SW 1271 (cell line): ENCODE measurements at regions not wholly inside any gene's neighbourhood (a gene's known extent, or its start where the extent isn't known, plus 50 kb on each side); places are given as distances from the start of the nearest gene placed in this dataset.
A peak's percentile ranks its signal among the peaks of the same experiment; 100 is the strongest.

Experiments used
- DNase-seq, 2 experiments: peaks; one replicate each; lab custom pipeline; 2025; lab: John Stamatoyannopoulos, UW

DNA sequence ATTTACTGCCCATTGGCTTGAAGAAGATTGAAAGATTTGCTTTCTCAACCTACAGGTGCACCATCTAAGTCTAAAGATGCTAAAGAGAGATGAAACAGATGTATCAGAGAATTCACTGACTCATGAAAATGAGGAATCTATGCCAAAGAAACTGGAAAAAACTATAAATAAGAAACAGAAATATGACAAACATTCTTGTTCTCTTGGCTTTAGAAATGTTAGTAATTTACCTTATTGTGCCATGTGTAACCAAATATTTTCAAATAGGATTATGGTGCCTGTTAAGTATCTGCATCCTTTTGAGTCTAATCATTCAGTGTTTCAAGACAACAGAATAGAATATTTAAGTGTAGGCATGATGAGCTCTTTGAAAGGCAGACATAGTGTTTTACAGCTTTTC lies 271.5 kb downstream of the MEX3B start:
- no peak for DNase-seq

DNA sequence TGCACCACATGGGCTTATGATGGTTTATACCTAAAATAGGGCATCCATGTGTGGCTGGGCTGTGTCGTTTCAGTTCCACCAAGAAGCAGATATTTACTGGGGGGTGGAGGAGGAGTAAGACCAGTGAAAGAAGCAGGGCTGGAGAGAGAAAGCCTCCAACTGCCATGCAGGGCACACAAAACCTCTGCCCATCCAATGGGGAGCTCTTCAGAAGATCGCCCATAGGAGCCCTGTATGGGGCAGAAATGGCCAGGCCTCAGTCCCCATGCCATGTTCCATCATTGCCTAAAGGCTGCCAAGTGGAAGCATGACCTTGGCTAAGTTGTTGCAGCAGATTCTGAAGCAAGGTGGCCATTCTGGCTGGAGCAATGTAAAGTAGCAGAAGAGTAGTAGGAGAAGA lies 277.0 kb downstream of the MEX3B start:
- DNase-seq = no peak

- DNase-seq = no peak
Measured at GRCh38 chr15:81766829-81767475, 278.9 kb downstream of the MEX3B start.

DNA sequence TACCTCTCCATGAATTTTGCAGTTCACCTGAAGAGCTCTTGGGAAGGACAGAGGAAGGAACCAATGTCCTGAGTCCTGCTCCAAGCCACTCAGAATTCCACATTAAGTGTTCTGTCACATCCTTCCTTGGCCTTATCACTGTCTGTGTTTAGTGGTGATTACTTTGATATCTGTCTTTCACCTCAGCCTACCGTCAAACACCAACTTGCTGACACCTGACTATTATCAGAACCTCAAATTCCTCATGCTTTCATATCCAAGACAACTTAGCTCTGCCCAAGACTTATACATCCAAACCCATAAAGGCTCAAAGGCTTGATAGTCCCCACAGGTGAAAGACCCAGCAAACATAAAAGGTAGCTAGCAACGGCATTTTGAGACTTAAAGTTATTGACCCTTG lies 280.0 kb downstream of the MEX3B start:
- DNase-seq = no peak

DNA sequence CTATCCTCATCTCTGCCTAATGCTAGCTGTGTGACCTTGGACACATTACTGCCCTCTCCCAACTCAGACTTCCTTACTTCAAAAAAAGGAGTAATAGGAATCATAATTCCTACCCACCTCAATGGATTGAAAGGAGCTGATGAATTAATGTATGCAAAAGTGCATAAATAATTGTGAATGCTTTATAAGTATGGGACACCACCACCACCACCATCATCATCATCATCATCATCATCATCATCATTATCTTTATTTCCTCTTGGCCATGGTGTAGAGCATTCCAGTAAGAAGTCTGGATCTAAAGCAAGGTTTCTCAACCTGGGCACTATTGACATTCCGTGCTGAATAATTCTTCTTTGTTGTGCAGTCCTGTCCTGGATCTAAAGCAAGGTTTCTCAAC lies 282.5 kb downstream of the MEX3B start:
- no peak for DNase-seq

DNA sequence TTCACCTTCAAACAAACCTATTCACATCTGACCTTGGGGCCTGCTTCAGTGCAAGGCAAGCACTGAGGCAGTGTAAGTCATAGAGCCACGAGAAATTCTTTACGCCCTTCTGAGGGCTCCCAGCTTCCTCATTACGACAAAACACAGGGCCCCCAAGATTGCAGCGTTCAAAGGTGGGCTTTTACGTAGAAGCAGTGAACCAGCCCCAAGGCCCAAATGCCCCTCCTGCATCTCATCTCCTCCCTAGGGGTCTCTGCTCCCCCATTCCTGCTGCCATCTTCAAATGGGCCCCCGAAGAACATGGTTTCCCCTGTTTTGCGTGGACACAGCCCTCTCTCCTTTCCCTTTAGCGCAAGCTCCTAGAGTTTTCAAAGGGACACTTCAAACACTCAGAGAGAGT lies 285.1 kb downstream of the MEX3B start:
- no peak for DNase-seq

DNA sequence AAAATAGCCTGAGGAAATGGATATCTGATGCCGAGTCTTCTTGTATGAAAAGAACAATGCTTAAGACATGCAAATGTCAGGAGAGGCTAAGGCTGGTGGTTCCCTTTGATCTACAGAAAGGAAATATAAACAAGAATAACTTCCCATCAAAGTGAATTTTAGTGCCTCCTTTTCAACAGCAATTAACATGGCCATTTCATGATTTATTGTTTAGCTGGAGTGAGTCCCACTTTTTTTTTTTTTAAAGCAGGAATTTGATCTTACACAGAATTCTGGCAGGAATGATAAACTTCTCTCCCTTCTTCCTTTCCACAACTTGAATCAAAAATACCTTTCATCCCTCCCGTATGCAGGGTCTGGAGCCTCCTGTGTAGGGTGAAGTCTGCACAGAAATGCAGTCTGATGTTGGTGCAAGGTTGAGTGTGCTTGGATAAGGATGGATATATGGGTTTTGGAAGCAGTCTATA lies 287.0 kb downstream of the MEX3B start:
- no peak for DNase-seq

- DNase-seq = no peak
Measured at GRCh38 chr15:81755626-81756025, 290.2 kb downstream of the MEX3B start.

DNA sequence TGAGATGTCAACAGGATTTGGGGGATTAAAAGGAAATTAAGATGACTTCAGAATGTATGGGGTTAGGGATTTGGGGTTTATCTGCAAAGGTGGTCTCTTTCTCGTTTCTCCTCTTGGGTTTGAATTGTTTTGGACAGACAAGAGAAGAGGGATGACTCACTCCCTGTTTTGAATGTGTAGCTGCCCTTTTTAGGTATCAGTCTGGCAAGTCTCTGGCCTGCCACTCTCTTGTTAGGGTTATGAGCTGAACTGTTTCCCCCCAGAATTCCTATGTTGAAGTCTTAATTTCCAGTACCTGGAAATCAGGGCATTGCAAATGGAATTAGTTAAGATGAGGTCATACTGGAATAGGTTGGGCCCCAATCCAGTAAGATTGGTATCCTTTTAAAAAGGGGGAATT lies 291.7 kb downstream of the MEX3B start:
- no peak for DNase-seq

GRCh38 chr15:81752974-81753373 lies 292.8 kb downstream of the MEX3B start:
- DNase-seq = peak in 1 of 2 experiments; percentile 23

DNA sequence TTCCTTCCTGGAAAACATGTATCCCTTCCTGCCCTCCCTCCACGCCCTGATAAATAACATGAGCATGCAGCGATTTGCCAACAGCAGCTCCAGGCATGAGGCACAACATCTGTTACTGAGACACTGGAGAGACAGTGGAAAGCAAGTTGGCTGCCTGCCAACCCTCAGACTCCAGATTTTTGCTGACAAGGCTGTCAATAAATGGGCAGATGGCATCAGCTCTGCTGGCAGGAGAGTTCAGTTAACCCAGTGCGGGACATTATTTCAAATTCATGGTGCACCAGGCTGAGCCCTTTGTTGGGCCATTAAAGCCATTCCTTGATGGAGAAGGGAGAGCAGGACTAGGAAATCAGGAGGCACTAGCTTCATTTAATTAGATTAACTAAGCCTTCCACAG lies 293.3 kb downstream of the MEX3B start:
- DNase-seq = no peak

DNA sequence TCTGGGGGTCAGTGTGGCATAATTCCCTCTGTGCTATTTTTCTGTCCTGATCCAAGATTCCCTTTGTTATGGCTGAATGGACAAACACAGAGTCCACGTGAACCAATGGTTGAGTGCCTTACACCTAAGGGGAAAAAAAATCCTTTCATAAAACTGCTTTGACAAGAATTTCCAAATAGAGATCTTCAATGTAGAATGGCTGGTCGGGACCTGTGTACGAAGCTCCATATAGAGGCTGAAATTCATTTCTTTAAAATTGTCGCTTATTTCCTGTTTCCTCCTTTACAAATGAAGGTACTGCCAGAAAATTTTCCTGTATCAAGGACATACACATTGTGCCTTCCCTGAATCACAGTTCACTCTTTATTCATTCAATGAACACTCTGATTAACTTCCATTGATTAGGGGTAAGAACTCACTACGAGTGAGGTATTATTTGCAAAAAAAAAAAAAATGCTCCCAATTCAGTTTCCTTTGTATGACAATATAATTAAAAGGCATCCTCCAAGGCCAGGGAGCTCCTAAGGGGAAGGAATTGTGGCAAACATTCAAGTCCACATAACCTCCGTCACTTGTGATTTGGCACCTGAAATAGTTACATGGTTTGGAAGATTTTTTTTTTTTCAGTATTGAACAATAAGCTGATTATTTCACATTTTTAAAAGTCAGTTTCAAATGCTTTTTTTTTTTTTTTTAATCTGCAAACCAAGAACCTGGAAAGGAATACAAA lies 293.8 kb downstream of the MEX3B start:
- no peak for DNase-seq

GRCh38 chr15:81751256-81751655 lies 294.6 kb downstream of the MEX3B start:
- DNase-seq = no peak

GRCh38 chr15:81749716-81750375 lies 296.0 kb downstream of the MEX3B start:
- no peak for DNase-seq

GRCh38 chr15:81747482-81747881 lies 298.3 kb downstream of the MEX3B start:
- DNase-seq = no peak

DNA sequence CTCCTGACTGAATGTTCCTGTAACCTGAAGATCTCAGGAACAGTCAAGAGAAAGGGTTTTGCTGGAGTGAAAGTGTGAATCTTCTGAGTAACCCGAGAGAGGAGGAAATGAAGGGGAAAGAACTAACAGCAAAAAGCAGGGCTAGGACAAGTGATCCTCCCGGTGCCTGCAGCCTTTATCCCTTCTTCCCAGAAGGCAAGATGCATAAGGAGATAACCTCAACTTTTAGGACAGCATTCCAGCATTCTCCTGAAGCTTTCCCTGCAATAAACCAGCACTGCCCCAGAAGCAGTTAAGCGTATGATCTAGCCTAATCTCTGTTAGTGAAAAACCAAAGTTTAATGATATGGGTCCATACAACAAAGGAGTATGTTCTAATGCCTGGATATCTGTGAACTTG lies 298.8 kb downstream of the MEX3B start:
- DNase-seq = no peak

GRCh38 chr15:81744364-81744763 lies 301.5 kb downstream of the MEX3B start:
- DNase-seq = no peak

DNA sequence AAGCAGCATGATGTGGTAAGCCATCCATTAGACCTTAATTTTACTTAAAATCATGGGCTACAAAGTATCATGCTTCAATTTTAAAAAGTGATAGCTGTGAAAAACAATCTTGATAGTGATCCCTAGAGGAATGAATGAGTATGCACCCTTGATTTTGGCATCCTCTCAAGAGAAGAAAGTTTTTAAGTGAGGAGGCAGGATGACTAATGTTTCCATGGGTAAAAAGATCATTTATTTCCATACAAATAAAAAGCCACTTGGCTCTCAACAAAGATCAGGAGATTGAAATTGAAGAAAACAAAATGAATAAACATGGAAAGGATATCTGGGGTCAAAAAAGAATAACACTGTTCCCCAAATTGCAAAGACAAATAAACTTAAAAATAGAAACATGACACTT lies 305.4 kb downstream of the MEX3B start:
- DNase-seq = no peak

GRCh38 chr15:81729340-81729739 lies 316.5 kb downstream of the MEX3B start:
- DNase-seq = no peak

DNA sequence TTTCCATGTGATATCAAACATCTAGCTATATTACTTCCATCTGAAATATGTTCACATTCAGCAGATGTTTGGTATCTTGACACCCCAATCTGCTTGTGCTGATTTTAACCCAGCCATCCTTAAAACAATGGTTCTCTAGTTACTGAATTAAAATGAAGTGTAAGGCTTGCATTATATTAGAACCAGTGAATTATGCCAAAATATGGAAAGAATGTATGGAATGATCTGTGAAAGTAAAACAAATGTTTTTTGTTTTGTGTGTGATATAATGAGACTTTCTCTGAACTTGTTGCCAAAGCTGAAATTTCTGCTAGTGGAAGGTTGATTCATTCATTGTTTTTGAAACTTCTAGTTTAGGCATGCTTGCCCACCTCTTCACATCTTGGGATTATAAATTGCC lies 317.1 kb downstream of the MEX3B start:
- DNase-seq = no peak

GRCh38 chr15:81725590-81725989 lies 320.2 kb downstream of the MEX3B start:
- no peak for DNase-seq

DNA sequence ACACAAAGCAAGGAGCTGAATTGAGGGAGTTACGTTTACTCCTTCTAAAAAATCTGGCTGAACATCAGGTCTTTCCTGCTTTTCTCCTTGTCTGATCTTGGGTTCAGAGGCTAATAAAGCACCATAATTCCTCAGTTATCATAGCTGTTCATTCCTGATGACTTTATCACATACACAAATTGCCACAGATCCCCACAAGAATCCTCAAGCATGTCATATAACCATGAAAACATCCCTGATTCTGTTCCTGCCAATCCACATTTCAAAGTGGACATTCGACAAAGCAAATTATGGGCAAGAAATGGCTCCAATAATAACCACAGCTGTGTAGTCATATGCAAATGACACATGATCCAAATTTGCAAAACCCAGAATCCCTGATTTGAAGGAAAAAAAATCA lies 321.3 kb downstream of the MEX3B start:
- DNase-seq = no peak

GRCh38 chr15:81723701-81724100 lies 322.1 kb downstream of the MEX3B start:
- DNase-seq = no peak
